AG04450 (cell line): ENCODE measurements at regions not wholly inside any gene's neighbourhood (a gene's known extent, or its start where the extent isn't known, plus 50 kb on each side); places are given as distances from the start of the nearest gene placed in this dataset.

Experiments used
- CTCF ChIA-PET: fragments of 300-600, 350-600 bp; formaldehyde crosslinking; extraction: SDS; loops from one replicate; lab custom pipeline; 2022; ENCODE audit warnings: antibody characterized with exemption, inconsistent platforms; lab: Charles Lee
- POLR2A ChIA-PET: fragments of 350-600 bp; formaldehyde crosslinking; extraction: SDS; loops from one replicate; lab custom pipeline; 2021; ENCODE audit warnings: antibody characterized with exemption, inconsistent platforms; lab: Yijun Ruan, JAX
- DNase-seq: peaks from one replicate; pipeline ENCODE4 v3.0.0-alpha.2; 2011; ENCODE audit warnings: low read depth, low spot score
- H3K27ac ChIP-seq: one replicate; pipeline ENCODE4 v1.5.1; 2012; ENCODE audit warnings: low read depth, low read length, control low read depth
- H3K27me3 ChIP-seq: one replicate; pipeline ENCODE4 v1.6.0; 2012; ENCODE audit warnings: low read length; ENCODE audit not compliant: control insufficient read depth, insufficient read depth
- H3K4me3 ChIP-seq: 2 replicates; pipeline ENCODE4 v1.5.1; 2011; ENCODE audit warnings: mild to moderate bottlenecking, low read depth, low read length, control low read depth
- H3K9me3 ChIP-seq: 2 replicates; pipeline ENCODE4 v1.5.1; 2012; ENCODE audit warnings: low read length; ENCODE audit not compliant: control insufficient read depth, insufficient read depth
- CTCF ChIP-seq: IDR thresholded peaks from 2 replicates; pipeline ENCODE4 v1.5.1; 2011; ENCODE audit warnings: low read depth, low read length, control low read depth, inconsistent platforms

- DNase-seq: no peak
- POLR2A ChIA-PET: no interaction called here
- no peaks in the 10 kb centered on the region for H3K9me3 ChIP-seq
- H3K27me3 ChIP-seq: no peaks in the 10 kb centered on the region
- no peak for TF ChIP-seq CTCF
- H3K4me3 ChIP-seq: no peak overlapping the region
- CTCF ChIA-PET: no interaction called here
- no peak overlapping the region for H3K27ac ChIP-seq
Measured at GRCh38 chr17:34765291-34765690, 185.9 kb downstream of the TMEM132E start.

- ChIA-PET CTCF (no interaction called here), POLR2A (no interaction called here)
- no peaks in the 10 kb centered on the region for H3K27me3 ChIP-seq
- no peak overlapping the region for H3K4me3 ChIP-seq
- no peaks in the 10 kb centered on the region for H3K9me3 ChIP-seq
- no peak overlapping the region for H3K27ac ChIP-seq
- no peak for TF ChIP-seq CTCF
- no peak for DNase-seq
Measured at GRCh38 chr17:34764716-34765115, 185.3 kb downstream of the TMEM132E start.

GRCh38 chr17:34763728-34764665, 184.6 kb downstream of the TMEM132E start:
- CTCF ChIA-PET: no interaction called here
- POLR2A ChIA-PET: no interaction called here
- Histone ChIP-seq H3K4me3 (no peak overlapping the region), H3K9me3 (no peaks in the 10 kb centered on the region), H3K27me3 (no peaks in the 10 kb centered on the region), H3K27ac (no peak overlapping the region)
- no peak for TF ChIP-seq CTCF
- DNase-seq: no peak

GRCh38 chr17:34762078-34762477, 182.7 kb downstream of the TMEM132E start:
- POLR2A ChIA-PET: no interaction called here
- no peak for DNase-seq
- Histone ChIP-seq H3K9me3 (no peaks in the 10 kb centered on the region), H3K27me3 (no peaks in the 10 kb centered on the region), H3K4me3 (no peak overlapping the region), H3K27ac (no peak overlapping the region)
- CTCF ChIA-PET: no interaction called here
- no peak for TF ChIP-seq CTCF

- no peaks in the 10 kb centered on the region for H3K27me3 ChIP-seq
- H3K4me3 ChIP-seq: no peak overlapping the region
- TF ChIP-seq CTCF: no peak
- POLR2A ChIA-PET: no interaction called here
- DNase-seq: no peak
- H3K27ac ChIP-seq: no peak overlapping the region
- no peaks in the 10 kb centered on the region for H3K9me3 ChIP-seq
- CTCF ChIA-PET: no interaction called here
Measured at GRCh38 chr17:34761646-34762045, 182.3 kb downstream of the TMEM132E start.
